ENCODE measurements at regions not wholly inside any gene's neighbourhood (a gene's known extent, or its start where the extent isn't known, plus 50 kb on each side); places are given as distances from the start of the nearest gene placed in this dataset.

- WGBS, 3 donors: 21 to 33% (median 22%) methylated on average over 3 of the region's 3 CpGs
- intact Hi-C loops (cut with DNase I): no loop called here
- Histone ChIP-seq H3K9me3 (no peaks in the 10 kb centered on the region), H3K4me1 (ENCODE audit: insufficient read depth) (peaks cover 3% of the 10 kb centered on the region), H3K4me3 (no peak overlapping the region), H3K36me3 (no peaks in the 10 kb centered on the region), H3K27me3 (no peaks in the 10 kb centered on the region), H3K27ac (no peak overlapping the region)
- DNase-seq: no peak
- TF ChIP-seq CTCF (IDR thresholded peaks at IDR 0.05): no peak
- TF ChIP-seq POLR2A (IDR thresholded peaks at IDR 0.05): no peak
- no peak for TF ChIP-seq EP300 (IDR thresholded peaks at IDR 0.05)
Observed at GRCh38 chr22:27475548-27475897, 326.0 kb downstream of the MN1 start.

DNA sequence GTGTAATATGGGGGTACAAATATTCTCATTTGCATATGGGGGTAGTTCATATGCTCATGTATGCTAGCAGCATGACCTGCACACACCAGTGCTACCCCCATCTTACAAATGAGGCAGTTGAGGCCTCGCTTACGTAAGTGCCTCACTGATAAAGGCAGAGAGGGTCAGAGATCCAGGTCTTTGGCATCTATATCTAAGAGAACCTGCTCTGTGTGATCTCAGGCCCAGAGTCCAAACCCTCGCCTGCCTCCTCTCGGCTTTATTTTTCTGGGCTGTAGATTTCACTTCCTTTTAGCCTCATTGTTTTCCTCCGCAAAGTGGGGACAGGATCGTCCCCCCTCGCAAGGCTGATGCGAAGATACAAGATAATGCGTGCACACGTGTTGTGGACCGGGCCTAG is 325.2 kb downstream of the MN1 start:
- Histone ChIP-seq H3K9me3 (no peaks in the 10 kb centered on the region), H3K4me3 (no peak overlapping the region), H3K27ac (no peak overlapping the region), H3K36me3 (no peaks in the 10 kb centered on the region), H3K4me1 (ENCODE audit: insufficient read depth) (peaks cover 3% of the 10 kb centered on the region), H3K27me3 (no peaks in the 10 kb centered on the region)
- 95 to 97% (median 96%) methylated on average over 11 of the region's 11 CpGs for WGBS, 3 donors
- TF ChIP-seq EP300 (IDR thresholded peaks at IDR 0.05) (no peak), POLR2A (IDR thresholded peaks at IDR 0.05) (no peak), CTCF (IDR thresholded peaks at IDR 0.05) (no peak)
- intact Hi-C loops (cut with DNase I): no loop called here
- no peak for DNase-seq

GRCh38 chr22:27476729-27477128 is 324.8 kb downstream of the MN1 start:
- intact Hi-C loops (cut with DNase I): no loop called here
- no peak overlapping the region for H3K27ac ChIP-seq
- H3K9me3 ChIP-seq: no peaks in the 10 kb centered on the region

DNA sequence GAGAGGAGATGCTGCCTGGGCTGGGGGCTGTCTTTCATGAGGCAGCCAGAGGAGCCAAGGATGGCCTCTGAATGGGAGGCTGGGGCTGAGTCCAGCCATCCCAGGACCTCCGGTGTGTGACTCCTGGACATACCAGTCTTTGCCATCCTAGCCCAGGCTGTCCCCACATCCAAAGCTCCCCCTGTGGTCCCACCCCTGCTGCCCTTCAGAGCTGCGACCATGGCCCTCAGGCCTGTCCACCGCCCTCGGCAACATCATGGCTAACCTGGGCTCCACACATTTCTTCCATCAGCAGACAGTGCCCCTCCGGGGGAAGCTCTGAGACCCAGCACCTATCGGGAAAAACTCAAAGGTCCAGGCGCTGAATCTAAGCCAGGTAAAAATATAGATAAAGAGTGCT is 324.4 kb downstream of the MN1 start:
- no peaks in the 10 kb centered on the region for H3K9me3 ChIP-seq
- peaks cover 3% of the 10 kb centered on the region for H3K4me1 ChIP-seq (ENCODE audit: insufficient read depth)
- intact Hi-C loops (cut with DNase I): no loop called here
- H3K36me3 ChIP-seq: no peaks in the 10 kb centered on the region
- TF ChIP-seq EP300 (IDR thresholded peaks at IDR 0.05): no peak
- TF ChIP-seq POLR2A (IDR thresholded peaks at IDR 0.05): no peak
- no peak for TF ChIP-seq CTCF (IDR thresholded peaks at IDR 0.05)
- no peak overlapping the region for H3K4me3 ChIP-seq
- H3K27ac ChIP-seq: no peak overlapping the region
- H3K27me3 ChIP-seq: no peaks in the 10 kb centered on the region
- 91 to 97% (median 95%) methylated on average over 7 of the region's 7 CpGs for WGBS, 3 donors
- DNase-seq: no peak

More at GRCh38 chr22:27476729-27477128, 324.8 kb downstream of the MN1 start:
- Histone ChIP-seq H3K36me3 (no peaks in the 10 kb centered on the region), H3K27me3 (no peaks in the 10 kb centered on the region), H3K4me3 (no peak overlapping the region), H3K4me1 (ENCODE audit: insufficient read depth) (peaks cover 3% of the 10 kb centered on the region)
- no peak for TF ChIP-seq EP300 (IDR thresholded peaks at IDR 0.05)
- no peak for TF ChIP-seq CTCF (IDR thresholded peaks at IDR 0.05)
- TF ChIP-seq POLR2A (IDR thresholded peaks at IDR 0.05): no peak
- DNase-seq: no peak
- WGBS, 3 donors: 80 to 88% (median 87%) methylated on average over 8 of the region's 8 CpGs

DNA sequence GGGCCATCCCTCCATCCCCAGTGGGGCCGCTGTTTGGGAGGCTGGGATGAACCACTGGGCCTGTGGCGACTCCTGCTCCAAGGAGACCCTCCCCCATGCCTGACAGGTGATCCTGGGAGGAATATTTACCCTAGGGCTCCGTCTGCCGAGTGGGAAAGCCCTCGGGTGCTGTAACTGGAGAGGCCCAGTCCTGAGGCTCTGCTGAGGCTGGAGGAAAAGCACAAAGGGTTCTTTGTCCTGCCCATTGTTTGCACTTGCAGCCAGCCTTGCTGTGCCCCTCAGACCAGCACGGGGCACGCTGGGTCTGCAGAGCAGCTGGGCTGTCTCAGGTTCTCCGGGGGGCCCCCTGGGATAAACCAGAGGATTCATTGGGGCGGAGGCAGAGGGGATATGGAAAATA is 321.1 kb downstream of the MN1 start:
- Histone ChIP-seq H3K4me1 (ENCODE audit: insufficient read depth) (peaks cover 3% of the 10 kb centered on the region), H3K4me3 (no peak overlapping the region), H3K9me3 (no peaks in the 10 kb centered on the region), H3K36me3 (no peaks in the 10 kb centered on the region), H3K27me3 (no peaks in the 10 kb centered on the region), H3K27ac (no peak overlapping the region)
- WGBS, 3 donors: 78 to 85% (median 84%) methylated on average over 9 of the region's 9 CpGs
- intact Hi-C loops (cut with DNase I): no loop called here
- no peak for DNase-seq
- TF ChIP-seq CTCF (IDR thresholded peaks at IDR 0.05): no peak
